ENCODE measurements at regions not wholly inside any gene's neighbourhood (a gene's known extent, or its start where the extent isn't known, plus 50 kb on each side); places are given as distances from the start of the nearest gene placed in this dataset.

GRCh38 chr22:22141031-22141430, 103.6 kb upstream of the VPREB1 start:
- Histone ChIP-seq H3K4me3 (no peak overlapping the region), H3K36me3 (no peaks in the 10 kb centered on the region), H3K27me3 (no peaks in the 10 kb centered on the region), H3K27ac (no peak overlapping the region), H3K4me1 (no peaks in the 10 kb centered on the region), H3K9me3 (no peaks in the 10 kb centered on the region)
- TF ChIP-seq CTCF (IDR thresholded peaks at IDR 0.05) = no peak
- intact Hi-C loops (cut with DNase I) = no loop called here
- DNase-seq (ENCODE audit: low spot score in 2 of 2) = no peak

- H3K27me3 ChIP-seq = no peaks in the 10 kb centered on the region
- no peaks in the 10 kb centered on the region for H3K36me3 ChIP-seq
- no peak for DNase-seq (ENCODE audit: low spot score in 2 of 2)
- H3K4me1 ChIP-seq = no peaks in the 10 kb centered on the region
- no peak overlapping the region for H3K27ac ChIP-seq
- H3K4me3 ChIP-seq = no peak overlapping the region
- intact Hi-C loops (cut with DNase I) = no loop called here
- no peak for TF ChIP-seq CTCF (IDR thresholded peaks at IDR 0.05)
- no peaks in the 10 kb centered on the region for H3K9me3 ChIP-seq
Observed at GRCh38 chr22:22139364-22139763, 105.2 kb upstream of the VPREB1 start.

GRCh38 chr22:22138915-22139314, 105.7 kb upstream of the VPREB1 start:
- intact Hi-C loops (cut with DNase I) = no loop called here
- no peak overlapping the region for H3K27ac ChIP-seq
- no peaks in the 10 kb centered on the region for H3K36me3 ChIP-seq
- no peak overlapping the region for H3K4me3 ChIP-seq
- no peaks in the 10 kb centered on the region for H3K27me3 ChIP-seq
- H3K4me1 ChIP-seq = no peaks in the 10 kb centered on the region
- no peak for DNase-seq (ENCODE audit: low spot score in 2 of 2)
- TF ChIP-seq CTCF (IDR thresholded peaks at IDR 0.05) = no peak
- no peaks in the 10 kb centered on the region for H3K9me3 ChIP-seq

GRCh38 chr22:22137891-22138290, 106.7 kb upstream of the VPREB1 start:
- DNase-seq (ENCODE audit: low spot score in 2 of 2) = no peak
- H3K4me1 ChIP-seq = no peaks in the 10 kb centered on the region
- H3K36me3 ChIP-seq = no peaks in the 10 kb centered on the region
- no peak overlapping the region for H3K4me3 ChIP-seq
- intact Hi-C loops (cut with DNase I) = no loop called here
- no peak overlapping the region for H3K27ac ChIP-seq
- H3K9me3 ChIP-seq = no peaks in the 10 kb centered on the region
- TF ChIP-seq CTCF (IDR thresholded peaks at IDR 0.05) = no peak
- H3K27me3 ChIP-seq = no peaks in the 10 kb centered on the region

GRCh38 chr22:22133910-22134309, 110.7 kb upstream of the VPREB1 start:
- H3K4me1 ChIP-seq = no peaks in the 10 kb centered on the region
- no peak for DNase-seq (ENCODE audit: low spot score in 2 of 2)
- intact Hi-C loops (cut with DNase I) = no loop called here
- no peak overlapping the region for H3K27ac ChIP-seq
- no peaks in the 10 kb centered on the region for H3K36me3 ChIP-seq
- H3K27me3 ChIP-seq = no peaks in the 10 kb centered on the region
- no peak for TF ChIP-seq CTCF (IDR thresholded peaks at IDR 0.05)
- no peaks in the 10 kb centered on the region for H3K9me3 ChIP-seq
- no peak overlapping the region for H3K4me3 ChIP-seq

- TF ChIP-seq CTCF (IDR thresholded peaks at IDR 0.05) = no peak
- no peaks in the 10 kb centered on the region for H3K9me3 ChIP-seq
- no peak overlapping the region for H3K27ac ChIP-seq
- no peak overlapping the region for H3K4me3 ChIP-seq
- no peaks in the 10 kb centered on the region for H3K36me3 ChIP-seq
- no peak for DNase-seq (ENCODE audit: low spot score in 2 of 2)
- H3K4me1 ChIP-seq = no peaks in the 10 kb centered on the region
- H3K27me3 ChIP-seq = no peaks in the 10 kb centered on the region
- intact Hi-C loops (cut with DNase I) = no loop called here
Observed at GRCh38 chr22:22130953-22131608, 113.5 kb upstream of the VPREB1 start.
